Daoy (cell line): ENCODE measurements at regions not wholly inside any gene's neighbourhood (a gene's known extent, or its start where the extent isn't known, plus 50 kb on each side); places are given as distances from the start of the nearest gene placed in this dataset.
"Not testable (repeated sequence)": the region's sequence is repeated elsewhere in the genome, so short reads cannot be mapped to it uniquely, and the experiment has no call there.

Experiments
- DNase-seq: peaks from one replicate; pipeline ENCODE4 v3.0.0-alpha.2; 2015; ENCODE audit warnings: low read depth

- DNase-seq: no peak
Measured at GRCh38 chr10:131816157-131816775, 84.5 kb upstream of the PPP2R2D start.

- no peak for DNase-seq
Measured at GRCh38 chr10:131816941-131817700, 83.7 kb upstream of the PPP2R2D start.

GRCh38 chr10:131817866-131818509, 82.8 kb upstream of the PPP2R2D start:
- no peak for DNase-seq

- DNase-seq: no peak
Measured at GRCh38 chr10:131818510-131819234, 82.1 kb upstream of the PPP2R2D start.

- no peak for DNase-seq
Measured at GRCh38 chr10:131819241-131820072, 81.4 kb upstream of the PPP2R2D start.

GRCh38 chr10:131820626-131821025, 80.2 kb upstream of the PPP2R2D start:
- DNase-seq: no peak

GRCh38 chr10:131821378-131822012, 79.3 kb upstream of the PPP2R2D start:
- DNase-seq: no peak

GRCh38 chr10:131822013-131822691, 78.7 kb upstream of the PPP2R2D start:
- no peak for DNase-seq

GRCh38 chr10:131822692-131823245, 78.0 kb upstream of the PPP2R2D start:
- DNase-seq: no peak

- not testable (repeated sequence) for DNase-seq
Measured at GRCh38 chr10:131823601-131824099, 77.2 kb upstream of the PPP2R2D start.

GRCh38 chr10:131824371-131825149, 76.2 kb upstream of the PPP2R2D start:
- peak; percentile 52 for DNase-seq

GRCh38 chr10:131825150-131825848, 75.5 kb upstream of the PPP2R2D start:
- DNase-seq: peak; percentile 34

- DNase-seq: no peak
Measured at GRCh38 chr10:131825960-131826650, 74.7 kb upstream of the PPP2R2D start.

GRCh38 chr10:131829156-131829930, 71.5 kb upstream of the PPP2R2D start:
- no peak for DNase-seq

GRCh38 chr10:131830446-131831130, 70.2 kb upstream of the PPP2R2D start:
- no peak for DNase-seq

- DNase-seq: no peak
Measured at GRCh38 chr10:131831561-131831960, 69.2 kb upstream of the PPP2R2D start.
